HepG2 (cell line): ENCODE measurements at regions not wholly inside any gene's neighbourhood (a gene's known extent, or its start where the extent isn't known, plus 50 kb on each side); places are given as distances from the start of the nearest gene placed in this dataset.

Experiments
- ASH2L ChIP-seq: fragments of 300-600, 200-600 bp; sonication (generic); IDR thresholded peaks from 2 replicates; pipeline ENCODE4 v1.7.0; 2017; ENCODE audit warnings: low read depth, mild to moderate bottlenecking, moderate library complexity, mixed read lengths, low read length; ENCODE audit not compliant: insufficient read length
- STAT5B ChIP-seq: sonication (generic); formaldehyde crosslinking; IDR thresholded peaks from 2 replicates; pipeline ENCODE4 v1.4.0; 2020; ENCODE audit warnings: missing genetic modification reagents
- ZFP1 ChIP-seq: IDR thresholded peaks from 2 replicates; pipeline ENCODE4 v1.6.1; 2016
- ZNF510 ChIP-seq: sonication (generic); formaldehyde crosslinking; IDR thresholded peaks from 2 replicates; pipeline ENCODE4 v1.4.0; 2020; ENCODE audit warnings: low read depth, mild to moderate bottlenecking, missing genetic modification reagents

- TF ChIP-seq ZNF510 (CRISPR knock-in tag) (no peak), STAT5B (CRISPR knock-in tag) (no peak), ZFP1 (CRISPR knock-in tag) (no peak), ASH2L (no peak)
Observed at GRCh38 chr5:27341342-27341741, 303.0 kb upstream of the CDH9 start.
